GM12878 (cell line): ENCODE measurements at regions not wholly inside any gene's neighbourhood (a gene's known extent, or its start where the extent isn't known, plus 50 kb on each side); places are given as distances from the start of the nearest gene placed in this dataset.
"Not testable (repeated sequence)": the region's sequence is repeated elsewhere in the genome, so short reads cannot be mapped to it uniquely, and the experiment has no call there.

Experiments
- ATAC-seq: fragments of 200-7000 bp; cut with Tn5 transposase; 3 replicates; pipeline ENCODE4 v1.9.1; 2020; ENCODE audit warnings: mild to moderate bottlenecking, moderate library complexity
- BruUV-seq: library from RNA; stranded (reverse); fragments of 400-500 nt; replicated peaks from 2 replicates; lab custom pipeline; 2021; lab: Mats Ljungman, UMichigan
- CTCF ChIA-PET: fragments of 300-600 bp; sonication (Branson Sonifier 250); formaldehyde crosslinking; extraction: SDS; loops from one replicate; lab custom pipeline; 2021; ENCODE audit warnings: inconsistent platforms; lab: Yijun Ruan, JAX
- POLR2A ChIA-PET: fragments of 350-600 bp; formaldehyde crosslinking; extraction: SDS; loops from one replicate; lab custom pipeline; 2021; ENCODE audit warnings: inconsistent platforms; lab: Charles Lee
- RAD21 ChIA-PET: fragments of 300-600 bp; sonication (Branson Sonifier 250); formaldehyde crosslinking; loops from one replicate; lab custom pipeline; 2023; ENCODE audit warnings: antibody characterized with exemption; ENCODE audit not compliant: unreplicated experiment; lab: Charles Lee
- SMC1A ChIA-PET: fragments of 300-600 bp; sonication (Branson Sonifier 250); formaldehyde crosslinking; loops from one replicate; lab custom pipeline; 2023; ENCODE audit not compliant: unreplicated experiment, uncharacterized antibody; lab: Charles Lee
- DNase-seq: peaks from one replicate; pipeline ENCODE4 v3.0.0-alpha.2; 2011; ENCODE audit warnings: low read depth, low spot score
- FAIRE-seq: peaks from 3 replicates; lab custom pipeline; 2011; peaks lifted over from hg19 to GRCh38; lab: Jason Lieb, UNC
- H2AFZ ChIP-seq: 2 replicates; pipeline ENCODE4 v1.6.0; 2011; ENCODE audit warnings: low read depth, low read length, control low read depth; ENCODE audit not compliant: control insufficient read depth
- H3K27ac ChIP-seq: 2 replicates; pipeline ENCODE4 v1.5.1; 2011; ENCODE audit warnings: control low read depth; ENCODE audit not compliant: control insufficient read depth, insufficient read depth
- H3K27me3 ChIP-seq, 2 experiments: replicated peaks in 1 of 2; 2 replicates each; pipeline versions ENCODE4 v1.6.0 to v1.6.1; 2011; ENCODE audit warnings: low read length in 1 of 2; ENCODE audit not compliant: control insufficient read depth in 2 of 2, insufficient read depth in 2 of 2
- H3K36me3 ChIP-seq, 2 experiments: 2 replicates each; pipeline ENCODE4 v1.5.1; 2011; ENCODE audit warnings: low read length in 1 of 2; ENCODE audit not compliant: control insufficient read depth in 2 of 2, insufficient read depth in 2 of 2
- H3K4me1 ChIP-seq: 2 replicates; pipeline ENCODE4 v1.6.1; 2011; ENCODE audit warnings: mild to moderate bottlenecking, low read length, moderate library complexity, mixed read lengths; ENCODE audit not compliant: control insufficient read depth, insufficient read depth
- H3K4me2 ChIP-seq: 2 replicates; pipeline ENCODE4 v1.6.0; 2011; ENCODE audit warnings: control low read depth; ENCODE audit not compliant: control insufficient read depth, insufficient read depth
- H3K4me3 ChIP-seq: fragments of 200-600 bp; sonication (generic); 2 replicates; pipeline ENCODE4 v1.5.1; 2016
- H3K79me2 ChIP-seq: 2 replicates; pipeline ENCODE4 v1.6.0; 2011; ENCODE audit warnings: low read length; ENCODE audit not compliant: control insufficient read depth, insufficient read depth
- H3K9ac ChIP-seq: 2 replicates; pipeline ENCODE4 v1.8.0; 2011; ENCODE audit warnings: low read length, control low read depth, mixed read lengths; ENCODE audit not compliant: control insufficient read depth, insufficient read depth
- H3K9me3 ChIP-seq: replicated peaks from 3 replicates; pipeline ENCODE4 v1.5.1; 2011; ENCODE audit warnings: mild to moderate bottlenecking, low read length; ENCODE audit not compliant: control insufficient read depth, insufficient read depth
- H4K20me1 ChIP-seq: 2 replicates; pipeline ENCODE4 v1.6.0; 2011; ENCODE audit not compliant: control insufficient read depth, insufficient read depth
- SKIL ChIP-seq: fragments of 450-650 bp; IDR thresholded peaks from 2 replicates; pipeline ENCODE4 v1.6.1; 2017; ENCODE audit warnings: mild to moderate bottlenecking, low read depth, inconsistent platforms; ENCODE audit not compliant: poor library complexity, severe bottlenecking
- ZNF274 ChIP-seq: IDR thresholded peaks from one replicate; pipeline ENCODE4 v1.8.0; 2011; ENCODE audit not compliant: insufficient read length, insufficient read depth
- WGBS: methylation state at CpG from one replicate; pipeline ENCODE4 v1.1.6; 2016; ENCODE audit warnings: low lambda C conversion rate; ENCODE audit not compliant: insufficient replicate concordance, insufficient coverage; ENCODE audit errors: missing lambda C conversion rate; 5-methylcytosine and 5-hydroxymethylcytosine counted together
- in situ Hi-C: fragments of 300-500 bp; cut with MboI; formaldehyde crosslinking; loops from 9 replicates; pipeline ENCODE4 v1.14.3; 2018; ENCODE audit warnings: mixed read lengths
- intact Hi-C: fragments of 100-400 bp; cut with micrococcal nuclease; formaldehyde crosslinking; loops from one replicate; pipeline ENCODE4 v1.14.2; 2022; ENCODE audit not compliant: unreplicated experiment

GRCh38 chr17:77836557-77837041 lies 121.9 kb upstream of the TNRC6C start:
- intact Hi-C loops (loop anchor here (10.0 kb wide), 1 partner anchor 48 kb away; no protein-coding TSS in a partner anchor), in situ Hi-C loops (no loop called here)
- ATAC-seq (no peak), DNase-seq (no peak), FAIRE-seq (no peak)
- SMC1A ChIA-PET: interaction anchor here (1.5 kb wide), 1 partner anchor 177 kb away, joined by 3 read pairs; no protein-coding TSS in a partner anchor
- POLR2A ChIA-PET: interaction anchor here (0.7 kb wide), 1 partner anchor 67 kb away, joined by 3 read pairs; no protein-coding TSS in a partner anchor
- BruUV-seq: no TSS peak
- Histone ChIP-seq H3K4me3 (no peak overlapping the region), H3K79me2 (no peaks in the 10 kb centered on the region), H4K20me1 (no peaks in the 10 kb centered on the region), H3K9me3 (no peaks in the 10 kb centered on the region; the same call in 2 of the 3 replicates), H3K4me2 (no peak overlapping the region), H3K27ac (no peak overlapping the region), H3K36me3 (no peaks in the 10 kb centered on the region), H2AFZ (no peak overlapping the region), H3K27me3 (no peaks in the 10 kb centered on the region; a peak in 1 of 4 replicates), H3K9ac (no peak overlapping the region), H3K4me1 (peaks cover 6% of the 10 kb centered on the region)
- no peak for TF ChIP-seq ZNF274
- TF ChIP-seq SKIL: no peak
- RAD21 ChIA-PET: no interaction called here
- CTCF ChIA-PET: interaction anchor here (0.7 kb wide), 1 partner anchor 10 kb away, joined by 6 read pairs; no protein-coding TSS in a partner anchor
- WGBS: 82% methylated on average over 3 of the region's 3 CpGs

- WGBS: 48% methylated on average over 5 of the region's 5 CpGs
- H3K79me2 ChIP-seq, H3K36me3 ChIP-seq, in situ Hi-C loops, ATAC-seq, H3K4me3 ChIP-seq, H3K9ac ChIP-seq, H3K27me3 ChIP-seq, H3K27ac ChIP-seq, H3K4me1 ChIP-seq, DNase-seq, RAD21 ChIA-PET, H3K9me3 ChIP-seq, H2AFZ ChIP-seq, FAIRE-seq, CTCF ChIA-PET, BruUV-seq, H4K20me1 ChIP-seq, H3K4me2 ChIP-seq: not testable (repeated sequence)
- SMC1A ChIA-PET: interaction anchor here (1.5 kb wide), 1 partner anchor 176 kb away, joined by 3 read pairs; no protein-coding TSS in a partner anchor
- intact Hi-C loops: loop anchor here (10.0 kb wide), 1 partner anchor 48 kb away; no protein-coding TSS in a partner anchor
- POLR2A ChIA-PET: interaction anchor here (0.7 kb wide), 1 partner anchor 67 kb away, joined by 3 read pairs; no protein-coding TSS in a partner anchor
Observed at GRCh38 chr17:77837072-77837471, 121.4 kb upstream of the TNRC6C start.
